22Rv1 (cell line): ENCODE measurements at regions not wholly inside any gene's neighbourhood (a gene's known extent, or its start where the extent isn't known, plus 50 kb on each side); places are given as distances from the start of the nearest gene placed in this dataset.

Experiments
- H3K27ac ChIP-seq: fragments of 450-650 bp; 2 replicates; pipeline ENCODE4 v1.5.1; 2017
- ZFX ChIP-seq: fragments of 450-650 bp; IDR thresholded peaks from 2 replicates; pipeline ENCODE4 v1.6.1; 2017; ENCODE audit warnings: antibody characterized with exemption, borderline replicate concordance
- TF ChIP-seq, protein P1 (sequence below): fragments of 450-650 bp; IDR thresholded peaks from 2 replicates; pipeline ENCODE4 v1.5.1; 2017; ENCODE audit warnings: mild to moderate bottlenecking

DNA sequence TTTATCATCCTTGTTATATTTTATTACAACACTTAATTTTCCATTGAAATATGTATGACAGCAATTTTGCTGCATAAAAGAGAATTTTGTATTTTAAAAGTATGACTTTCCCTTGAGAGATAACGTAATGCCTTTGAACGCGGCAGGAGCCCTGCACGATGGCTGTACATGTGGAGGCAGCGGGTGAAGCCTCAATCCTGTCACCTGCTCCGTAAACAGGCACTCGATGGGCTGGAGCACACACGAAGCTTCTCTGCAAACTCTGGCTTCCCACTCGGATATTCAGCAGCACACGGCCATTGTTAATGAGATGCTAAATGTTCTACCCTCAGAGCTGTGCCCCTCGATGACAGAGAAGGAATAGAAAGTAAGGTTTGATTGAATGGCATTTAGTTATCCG lies 184.4 kb downstream of the RTP5 start:
- TF ChIP-seq ZFX: no peak
- TF ChIP-seq, protein P1, sequence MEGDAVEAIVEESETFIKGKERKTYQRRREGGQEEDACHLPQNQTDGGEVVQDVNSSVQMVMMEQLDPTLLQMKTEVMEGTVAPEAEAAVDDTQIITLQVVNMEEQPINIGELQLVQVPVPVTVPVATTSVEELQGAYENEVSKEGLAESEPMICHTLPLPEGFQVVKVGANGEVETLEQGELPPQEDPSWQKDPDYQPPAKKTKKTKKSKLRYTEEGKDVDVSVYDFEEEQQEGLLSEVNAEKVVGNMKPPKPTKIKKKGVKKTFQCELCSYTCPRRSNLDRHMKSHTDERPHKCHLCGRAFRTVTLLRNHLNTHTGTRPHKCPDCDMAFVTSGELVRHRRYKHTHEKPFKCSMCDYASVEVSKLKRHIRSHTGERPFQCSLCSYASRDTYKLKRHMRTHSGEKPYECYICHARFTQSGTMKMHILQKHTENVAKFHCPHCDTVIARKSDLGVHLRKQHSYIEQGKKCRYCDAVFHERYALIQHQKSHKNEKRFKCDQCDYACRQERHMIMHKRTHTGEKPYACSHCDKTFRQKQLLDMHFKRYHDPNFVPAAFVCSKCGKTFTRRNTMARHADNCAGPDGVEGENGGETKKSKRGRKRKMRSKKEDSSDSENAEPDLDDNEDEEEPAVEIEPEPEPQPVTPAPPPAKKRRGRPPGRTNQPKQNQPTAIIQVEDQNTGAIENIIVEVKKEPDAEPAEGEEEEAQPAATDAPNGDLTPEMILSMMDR: no peak
- no peak overlapping the region for H3K27ac ChIP-seq

DNA sequence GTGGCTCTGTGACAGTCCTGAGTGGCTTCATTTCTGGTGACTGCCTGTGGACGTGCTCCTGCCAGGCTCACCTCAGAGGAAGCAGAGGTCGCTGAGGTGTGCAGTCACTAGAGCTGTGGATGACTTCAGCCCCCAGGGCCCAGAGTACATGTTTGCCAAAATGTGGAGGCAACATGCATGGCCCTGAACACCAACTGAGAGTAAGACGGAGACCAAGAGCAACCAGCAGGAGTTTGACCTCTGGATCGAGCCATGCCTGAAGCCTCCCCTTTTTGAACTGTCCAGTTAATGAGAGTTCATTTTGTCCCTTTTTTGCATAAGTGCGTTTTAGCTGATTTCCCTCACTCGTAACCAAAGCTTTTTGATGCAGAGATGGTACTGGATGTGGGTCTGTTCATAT lies 184.9 kb downstream of the RTP5 start:
- no peak overlapping the region for H3K27ac ChIP-seq
- TF ChIP-seq, protein P1: no peak
- no peak for TF ChIP-seq ZFX

DNA sequence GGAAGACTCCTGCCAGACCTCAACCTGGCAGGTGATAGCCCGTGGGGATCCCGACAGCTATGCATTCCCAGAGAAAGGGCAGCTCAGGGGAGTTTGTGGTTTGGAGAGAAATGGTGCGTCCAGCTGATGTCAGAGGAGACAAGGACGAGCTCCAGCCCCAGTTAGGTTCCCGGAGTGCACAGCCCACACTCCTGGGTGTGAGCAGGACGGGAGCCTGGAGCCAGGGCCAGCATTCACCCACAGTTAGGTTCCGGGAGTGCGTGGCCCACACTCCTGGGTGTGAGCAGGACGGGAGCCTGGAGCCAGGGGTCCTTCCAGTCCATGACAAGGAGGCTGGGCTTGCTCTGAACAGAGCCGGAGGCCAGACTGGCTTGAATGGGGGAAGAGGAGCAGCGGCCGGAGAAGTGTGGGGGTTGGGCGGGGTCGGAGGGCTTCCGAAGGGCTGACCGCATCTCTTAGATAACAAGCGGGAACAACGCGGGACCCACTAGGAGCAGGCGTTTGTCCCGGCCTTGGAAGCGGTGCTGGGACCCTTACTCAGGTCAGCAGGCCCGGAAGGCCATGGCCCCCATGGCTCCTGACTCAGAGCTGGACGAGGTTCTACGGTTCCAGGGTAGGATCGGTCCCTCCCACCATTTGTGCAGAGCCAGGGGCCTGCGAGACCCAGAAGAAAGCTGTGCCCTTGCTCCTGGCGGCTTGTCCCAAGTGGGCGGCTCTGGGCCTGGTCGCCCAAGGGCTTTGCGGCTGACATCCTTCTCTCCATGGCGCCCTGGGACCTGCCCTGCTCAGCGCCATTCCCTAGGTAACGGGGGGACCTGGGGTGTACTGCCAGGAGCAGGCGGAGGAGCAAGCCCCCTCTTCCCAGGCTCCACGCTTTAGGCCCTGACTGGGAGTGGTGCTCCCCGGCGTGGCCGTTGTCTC lies 185.6 kb downstream of the RTP5 start:
- TF ChIP-seq, protein P1: no peak
- TF ChIP-seq ZFX: no peak

DNA sequence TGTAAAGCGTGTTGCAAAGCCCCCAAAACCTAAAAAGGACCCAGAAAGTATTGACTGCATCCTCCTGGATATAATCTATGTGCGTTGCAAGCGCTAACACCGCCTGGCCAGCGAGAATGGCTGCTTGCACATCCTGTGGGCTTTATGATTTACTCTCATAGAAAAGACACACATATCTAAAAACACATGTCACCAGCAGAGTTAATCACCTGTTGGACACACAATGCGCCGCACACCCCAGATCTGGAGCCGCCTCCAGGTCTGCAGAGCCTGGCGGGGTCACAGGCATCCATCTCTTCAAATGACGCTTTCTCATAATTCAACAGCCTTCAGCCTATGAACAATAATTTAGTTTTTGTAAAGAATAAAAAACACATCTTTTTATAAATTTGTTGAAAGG lies 186.5 kb downstream of the RTP5 start:
- TF ChIP-seq ZFX: no peak
- TF ChIP-seq, protein P1: no peak

More for the DNA sequence above, 185.6 kb downstream of the RTP5 start:
- no peak overlapping the region for H3K27ac ChIP-seq

DNA sequence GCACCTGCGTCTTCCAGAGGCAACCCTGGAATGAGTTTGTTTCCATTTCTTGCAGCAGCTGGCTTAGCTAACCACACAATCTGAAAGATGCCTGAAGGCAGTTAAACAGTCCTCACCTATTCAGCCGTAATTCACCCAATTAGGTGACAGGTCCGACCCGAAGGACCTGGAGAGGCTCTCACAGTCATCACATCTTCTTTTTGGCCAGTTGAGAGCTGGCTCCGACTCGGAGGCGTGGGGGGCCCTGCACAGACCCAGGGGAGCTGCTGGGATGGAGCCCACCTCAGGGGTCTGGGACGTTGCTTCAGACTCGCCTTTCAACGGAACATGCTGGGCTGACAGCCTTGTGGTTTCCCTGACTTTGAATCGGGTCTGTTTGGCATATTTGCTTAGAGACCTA lies 187.3 kb downstream of the RTP5 start:
- H3K27ac ChIP-seq: no peak overlapping the region
- no peak for TF ChIP-seq ZFX
- TF ChIP-seq, protein P1: no peak

More for the DNA sequence above, 186.5 kb downstream of the RTP5 start:
- no peak overlapping the region for H3K27ac ChIP-seq

DNA sequence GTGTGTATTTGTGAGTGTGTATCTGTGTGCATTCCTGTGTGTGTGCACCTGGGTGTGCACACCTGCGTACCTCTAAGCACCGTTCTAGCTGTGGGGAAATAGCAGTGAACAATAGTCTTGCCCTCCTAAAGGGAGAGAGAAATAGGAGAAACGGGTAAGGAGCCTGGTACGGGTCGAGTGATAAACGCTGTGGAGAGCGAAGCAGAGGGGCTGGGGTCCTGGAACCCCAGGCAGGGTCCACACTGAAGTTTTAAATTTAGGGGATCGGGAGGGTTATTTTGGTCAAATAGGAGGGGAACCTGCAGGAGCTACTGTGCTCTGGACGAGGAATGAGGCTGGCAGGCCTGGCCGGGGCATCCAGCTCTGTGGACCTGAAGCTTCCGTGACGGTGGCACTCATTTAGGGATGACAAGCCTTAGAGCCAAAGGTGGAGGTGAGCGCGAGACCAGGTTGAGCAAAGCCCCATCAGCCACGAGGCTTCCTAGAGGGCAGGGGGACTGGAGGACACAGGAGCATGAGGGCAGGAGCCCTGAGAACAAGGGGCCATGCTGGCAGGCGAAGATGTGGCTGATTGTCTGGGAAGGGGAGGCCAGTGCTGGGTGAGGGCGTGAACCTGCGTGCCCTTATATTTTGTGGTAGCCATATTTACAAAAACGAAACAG lies 188.0 kb downstream of the RTP5 start:
- no peak for TF ChIP-seq ZFX
- no peak overlapping the region for H3K27ac ChIP-seq

DNA sequence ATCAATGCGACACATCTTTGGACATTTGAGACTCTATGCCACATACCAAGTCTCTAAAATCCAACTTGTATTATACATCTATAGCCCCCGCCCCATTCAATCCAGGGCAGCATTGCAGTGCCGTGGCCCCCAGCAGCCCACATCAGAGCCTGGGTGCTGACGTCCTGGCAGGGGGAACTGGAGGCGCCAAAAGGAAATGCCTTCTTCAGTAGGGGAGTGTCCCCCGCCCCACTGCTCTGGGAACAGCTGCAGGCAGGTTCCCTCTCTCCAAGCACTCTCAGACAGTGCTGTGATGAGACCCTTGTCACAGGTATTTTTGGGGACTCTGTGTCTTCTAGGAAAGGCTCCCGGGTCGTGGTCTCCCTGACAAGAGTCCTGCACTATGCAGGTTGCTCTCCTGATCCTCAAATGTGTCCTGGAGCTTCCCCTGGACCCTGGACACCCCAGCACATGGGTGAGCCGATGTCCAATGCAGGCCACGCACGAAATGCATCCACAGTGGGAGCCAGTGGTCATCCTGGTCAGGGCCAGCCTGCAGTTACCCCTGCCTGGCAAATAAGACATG lies 188.7 kb downstream of the RTP5 start:
- TF ChIP-seq ZFX: no peak
- TF ChIP-seq, protein P1: no peak
- H3K27ac ChIP-seq: no peak overlapping the region
